ENCODE measurements at regions not wholly inside any gene's neighbourhood (a gene's known extent, or its start where the extent isn't known, plus 50 kb on each side); places are given as distances from the start of the nearest gene placed in this dataset.
A peak's percentile ranks its signal among the peaks of the same experiment; 100 is the strongest.

GRCh38 chr2:155176345-155176744, 477.9 kb downstream of the KCNJ3 start:
- H3K27ac ChIP-seq (replicated peaks; ENCODE audit: low read length) = no peak overlapping the region
- no peak overlapping the region for H3K14ac ChIP-seq (ENCODE audit: low read length)
- H3K9me3 ChIP-seq (replicated peaks in 1 of 2; ENCODE audit: control insufficient read depth in 2 of 2, insufficient read depth in 1 of 2, low read depth in 1 of 2, low read length in 2 of 2) = no peaks in the 10 kb centered on the region
- WGBS, 2 donors (ENCODE audit: extremely low coverage in 2 of 2, insufficient read length in 2 of 2, insufficient replicate concordance in 1 of 2) = no CpG with 5 or more reads among the region's 1 CpG
- no peak overlapping the region for H4K8ac ChIP-seq (ENCODE audit: low read depth, low read length)
- no peak overlapping the region for H3K9ac ChIP-seq (ENCODE audit: low read depth, low read length, poor library complexity)
- H2BK12ac ChIP-seq (ENCODE audit: low read length) = no peak overlapping the region
- H2AFZ ChIP-seq (ENCODE audit: low read length) = no peak overlapping the region
- no peak overlapping the region for H3K4me2 ChIP-seq (ENCODE audit: insufficient read depth, low read length, poor library complexity, severe bottlenecking)
- no peak overlapping the region for H2BK15ac ChIP-seq (ENCODE audit: low read length)
- H4K91ac ChIP-seq (ENCODE audit: low read depth, low read length, poor library complexity) = no peak overlapping the region
- H3K4me3 ChIP-seq (ENCODE audit: low read length in 2 of 2) = no peak overlapping the region
- H3K4ac ChIP-seq (ENCODE audit: low read length) = no peak overlapping the region
- H3K27me3 ChIP-seq (ENCODE audit: control insufficient read depth in 3 of 3, insufficient read depth in 3 of 3, low read depth in 1 of 3, low read length in 3 of 3) = no peaks in the 10 kb centered on the region
- H3K36me3 ChIP-seq (replicated peaks in 1 of 2; ENCODE audit: control insufficient read depth in 2 of 2, insufficient read depth in 2 of 2, low read length in 2 of 2) = no peaks in the 10 kb centered on the region
- DNase-seq (ENCODE audit: low spot score) = no peak
- H3K23ac ChIP-seq (ENCODE audit: low read depth, low read length, poor library complexity) = no peak overlapping the region
- H2BK120ac ChIP-seq (ENCODE audit: low read depth, low read length) = no peak overlapping the region
- H3K4me1 ChIP-seq (ENCODE audit: control insufficient read depth in 2 of 2, insufficient read depth in 1 of 2, low read depth in 1 of 2, low read length in 2 of 2) = peaks cover 0 to 3% of the 10 kb centered on the region in 2 donors
- H2BK5ac ChIP-seq (ENCODE audit: low read length) = no peak overlapping the region
- H3K79me1 ChIP-seq (ENCODE audit: low read depth, low read length) = no peaks in the 10 kb centered on the region
- no peak overlapping the region for H2AK5ac ChIP-seq (ENCODE audit: low read depth, low read length)
- H3K18ac ChIP-seq (ENCODE audit: low read length) = no peak overlapping the region

DNA sequence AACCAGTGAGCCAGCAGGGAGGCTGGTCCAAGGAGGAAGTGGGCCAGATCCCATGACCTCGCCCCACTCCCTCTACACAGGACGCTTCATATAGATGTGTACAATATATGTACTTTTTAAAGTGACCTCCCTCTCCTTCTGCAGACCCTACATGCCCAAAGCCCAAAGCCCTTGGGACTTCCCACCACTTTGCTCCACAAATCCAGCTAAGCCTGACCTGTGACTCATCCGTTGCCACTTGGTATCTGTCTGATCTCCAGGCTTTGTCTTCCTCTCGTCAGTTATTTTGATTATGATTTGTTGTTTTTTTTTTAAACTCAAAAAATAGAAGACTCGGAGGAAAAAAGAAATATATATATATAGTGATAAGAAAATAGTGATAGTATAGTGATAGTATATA, 470.8 kb downstream of the KCNJ3 start:
- H2BK120ac ChIP-seq (ENCODE audit: low read depth, low read length) = no peak overlapping the region
- H3K23ac ChIP-seq (ENCODE audit: low read depth, low read length, poor library complexity) = no peak overlapping the region
- peaks cover 0 to 3% of the 10 kb centered on the region in 2 donors for H3K4me1 ChIP-seq (ENCODE audit: control insufficient read depth in 2 of 2, insufficient read depth in 1 of 2, low read depth in 1 of 2, low read length in 2 of 2)
- no peak overlapping the region for H4K8ac ChIP-seq (ENCODE audit: low read depth, low read length)
- no peak overlapping the region for H3K18ac ChIP-seq (ENCODE audit: low read length)
- no peak overlapping the region for H3K4me3 ChIP-seq (ENCODE audit: low read length in 2 of 2)
- H3K9me3 ChIP-seq (replicated peaks in 1 of 2; ENCODE audit: control insufficient read depth in 2 of 2, insufficient read depth in 1 of 2, low read depth in 1 of 2, low read length in 2 of 2) = peaks cover 0 to 1% of the 10 kb centered on the region in 2 donors
- no peaks in the 10 kb centered on the region for H3K79me1 ChIP-seq (ENCODE audit: low read depth, low read length)
- H2BK15ac ChIP-seq (ENCODE audit: low read length) = no peak overlapping the region
- H3K9ac ChIP-seq (ENCODE audit: low read depth, low read length, poor library complexity) = no peak overlapping the region
- no peak overlapping the region for H3K14ac ChIP-seq (ENCODE audit: low read length)
- H3K27ac ChIP-seq (replicated peaks; ENCODE audit: low read length) = no peak overlapping the region
- no peak overlapping the region for H3K4ac ChIP-seq (ENCODE audit: low read length)
- no peak for DNase-seq (ENCODE audit: low spot score)
- peak overlapping the region; percentile 60 for H2AFZ ChIP-seq (ENCODE audit: low read length)
- H2BK12ac ChIP-seq (ENCODE audit: low read length) = no peak overlapping the region
- H4K91ac ChIP-seq (ENCODE audit: low read depth, low read length, poor library complexity) = no peak overlapping the region
- no peak overlapping the region for H2AK5ac ChIP-seq (ENCODE audit: low read depth, low read length)
- 100% methylated on average over 1 of the region's 5 CpGs; no CpG with 5 or more reads in 1 of the 2 donors for WGBS, 2 donors (ENCODE audit: extremely low coverage in 2 of 2, insufficient read length in 2 of 2, insufficient replicate concordance in 1 of 2)
- H3K27me3 ChIP-seq (ENCODE audit: control insufficient read depth in 3 of 3, insufficient read depth in 3 of 3, low read depth in 1 of 3, low read length in 3 of 3) = no peaks in the 10 kb centered on the region
- no peak overlapping the region for H2BK5ac ChIP-seq (ENCODE audit: low read length)
- no peak overlapping the region for H3K4me2 ChIP-seq (ENCODE audit: insufficient read depth, low read length, poor library complexity, severe bottlenecking)
- no peaks in the 10 kb centered on the region for H3K36me3 ChIP-seq (replicated peaks in 1 of 2; ENCODE audit: control insufficient read depth in 2 of 2, insufficient read depth in 2 of 2, low read length in 2 of 2)

DNA sequence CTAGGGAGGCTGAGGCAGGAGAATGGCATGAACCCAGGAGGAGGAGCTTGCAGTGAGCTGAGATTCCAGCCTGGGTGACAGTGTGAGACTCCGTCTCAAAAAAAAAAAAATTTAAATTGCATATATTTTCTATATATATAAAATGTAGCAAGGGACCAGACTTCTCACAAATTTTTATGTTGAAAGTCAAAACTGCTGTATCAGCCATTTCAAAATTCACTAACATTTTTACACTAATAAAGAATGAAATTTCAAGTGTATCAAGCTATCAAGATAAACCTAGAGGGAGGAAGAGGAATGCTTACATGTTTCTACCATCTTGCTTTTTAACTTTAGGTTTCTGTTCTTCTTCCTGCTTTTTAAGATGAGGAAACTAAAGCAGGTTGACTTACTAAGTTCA, 464.0 kb downstream of the KCNJ3 start:
- Histone ChIP-seq H4K8ac (ENCODE audit: low read depth, low read length) (no peak overlapping the region), H3K14ac (ENCODE audit: low read length) (no peak overlapping the region), H3K4me3 (ENCODE audit: low read length in 2 of 2) (no peak overlapping the region), H3K4me2 (ENCODE audit: insufficient read depth, low read length, poor library complexity, severe bottlenecking) (no peak overlapping the region), H2BK12ac (ENCODE audit: low read length) (no peak overlapping the region), H3K23ac (ENCODE audit: low read depth, low read length, poor library complexity) (no peak overlapping the region), H3K18ac (ENCODE audit: low read length) (no peak overlapping the region), H4K91ac (ENCODE audit: low read depth, low read length, poor library complexity) (no peak overlapping the region), H2AK5ac (ENCODE audit: low read depth, low read length) (no peak overlapping the region), H3K9ac (ENCODE audit: low read depth, low read length, poor library complexity) (no peak overlapping the region), H2BK120ac (ENCODE audit: low read depth, low read length) (no peak overlapping the region), H2AFZ (ENCODE audit: low read length) (no peak overlapping the region), H3K79me1 (ENCODE audit: low read depth, low read length) (no peaks in the 10 kb centered on the region), H2BK15ac (ENCODE audit: low read length) (no peak overlapping the region), H3K4me1 (ENCODE audit: control insufficient read depth in 2 of 2, insufficient read depth in 1 of 2, low read depth in 1 of 2, low read length in 2 of 2) (no peaks in the 10 kb centered on the region), H3K27ac (replicated peaks; ENCODE audit: low read length) (no peak overlapping the region), H3K36me3 (replicated peaks in 1 of 2; ENCODE audit: control insufficient read depth in 2 of 2, insufficient read depth in 2 of 2, low read length in 2 of 2) (no peaks in the 10 kb centered on the region), H3K4ac (ENCODE audit: low read length) (no peak overlapping the region), H3K9me3 (replicated peaks in 1 of 2; ENCODE audit: control insufficient read depth in 2 of 2, insufficient read depth in 1 of 2, low read depth in 1 of 2, low read length in 2 of 2) (no peaks in the 10 kb centered on the region), H2BK5ac (ENCODE audit: low read length) (no peak overlapping the region), H3K27me3 (ENCODE audit: control insufficient read depth in 3 of 3, insufficient read depth in 3 of 3, low read depth in 1 of 3, low read length in 3 of 3) (no peaks in the 10 kb centered on the region)
- no CpG with 5 or more reads among the region's 1 CpG for WGBS, 2 donors (ENCODE audit: extremely low coverage in 2 of 2, insufficient read length in 2 of 2, insufficient replicate concordance in 1 of 2)
- no peak for DNase-seq (ENCODE audit: low spot score)

DNA sequence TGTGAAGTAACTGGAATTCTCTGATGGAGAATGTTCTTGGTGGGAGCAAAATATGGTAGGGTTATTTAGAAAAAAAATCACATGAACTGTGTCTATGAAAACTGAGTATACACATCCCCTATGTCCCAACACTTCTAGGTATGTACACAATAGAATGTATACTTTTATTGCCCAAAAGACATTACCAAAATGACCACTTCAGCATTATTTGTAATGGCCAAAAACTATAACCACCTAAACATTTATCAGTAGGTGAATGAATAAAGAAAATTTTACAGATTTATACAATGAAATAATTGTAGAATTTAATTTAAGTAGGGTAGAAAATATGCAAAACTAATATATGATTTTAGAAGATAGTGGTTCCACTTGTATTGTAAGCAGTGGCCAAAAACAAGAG, 462.8 kb downstream of the KCNJ3 start:
- no peak overlapping the region for H4K8ac ChIP-seq (ENCODE audit: low read depth, low read length)
- no peak overlapping the region for H3K4me3 ChIP-seq (ENCODE audit: low read length in 2 of 2)
- no peaks in the 10 kb centered on the region for H3K4me1 ChIP-seq (ENCODE audit: control insufficient read depth in 2 of 2, insufficient read depth in 1 of 2, low read depth in 1 of 2, low read length in 2 of 2)
- no peak overlapping the region for H3K9ac ChIP-seq (ENCODE audit: low read depth, low read length, poor library complexity)
- no peaks in the 10 kb centered on the region for H3K79me1 ChIP-seq (ENCODE audit: low read depth, low read length)
- H3K4ac ChIP-seq (ENCODE audit: low read length) = no peak overlapping the region
- H2BK15ac ChIP-seq (ENCODE audit: low read length) = no peak overlapping the region
- H3K14ac ChIP-seq (ENCODE audit: low read length) = no peak overlapping the region
- no peak overlapping the region for H2AFZ ChIP-seq (ENCODE audit: low read length)
- no peaks in the 10 kb centered on the region for H3K27me3 ChIP-seq (ENCODE audit: control insufficient read depth in 3 of 3, insufficient read depth in 3 of 3, low read depth in 1 of 3, low read length in 3 of 3)
- DNase-seq (ENCODE audit: low spot score) = no peak
- no peak overlapping the region for H2BK12ac ChIP-seq (ENCODE audit: low read length)
- H3K27ac ChIP-seq (replicated peaks; ENCODE audit: low read length) = no peak overlapping the region
- H3K4me2 ChIP-seq (ENCODE audit: insufficient read depth, low read length, poor library complexity, severe bottlenecking) = no peak overlapping the region
- H4K91ac ChIP-seq (ENCODE audit: low read depth, low read length, poor library complexity) = no peak overlapping the region
- no peaks in the 10 kb centered on the region for H3K36me3 ChIP-seq (replicated peaks in 1 of 2; ENCODE audit: control insufficient read depth in 2 of 2, insufficient read depth in 2 of 2, low read length in 2 of 2)
- no peak overlapping the region for H3K23ac ChIP-seq (ENCODE audit: low read depth, low read length, poor library complexity)
- no peak overlapping the region for H2BK5ac ChIP-seq (ENCODE audit: low read length)
- no peak overlapping the region for H2BK120ac ChIP-seq (ENCODE audit: low read depth, low read length)
- no peaks in the 10 kb centered on the region for H3K9me3 ChIP-seq (replicated peaks in 1 of 2; ENCODE audit: control insufficient read depth in 2 of 2, insufficient read depth in 1 of 2, low read depth in 1 of 2, low read length in 2 of 2)
- H2AK5ac ChIP-seq (ENCODE audit: low read depth, low read length) = no peak overlapping the region
- no peak overlapping the region for H3K18ac ChIP-seq (ENCODE audit: low read length)

Data from neuronal stem cell (in vitro differentiated cells).